Coronary artery (tissue), 2 donors: ENCODE measurements at regions not wholly inside any gene's neighbourhood (a gene's known extent, or its start where the extent isn't known, plus 50 kb on each side); places are given as distances from the start of the nearest gene placed in this dataset.

Experiments
- DNase-seq: peaks from one replicate; pipeline ENCODE4 v3.0.0-alpha.2; 2017; ENCODE audit warnings: low spot score
- H3K27ac ChIP-seq, 2 donors: fragments of 200-600 bp; sonication (generic); one replicate each; pipeline ENCODE4 v1.5.1; 2016 to 2019
- H3K4me3 ChIP-seq: fragments of 200-600 bp; sonication (generic); 2 replicates; pipeline ENCODE4 v1.5.1; 2016; ENCODE audit warnings: mild to moderate bottlenecking, moderate library complexity
- TF ChIP-seq, protein P1 (sequence below): fragments of 200-600 bp; sonication (generic); IDR thresholded peaks from one replicate; pipeline ENCODE4 v1.5.1; 2019; ENCODE audit warnings: antibody characterized with exemption

DNA sequence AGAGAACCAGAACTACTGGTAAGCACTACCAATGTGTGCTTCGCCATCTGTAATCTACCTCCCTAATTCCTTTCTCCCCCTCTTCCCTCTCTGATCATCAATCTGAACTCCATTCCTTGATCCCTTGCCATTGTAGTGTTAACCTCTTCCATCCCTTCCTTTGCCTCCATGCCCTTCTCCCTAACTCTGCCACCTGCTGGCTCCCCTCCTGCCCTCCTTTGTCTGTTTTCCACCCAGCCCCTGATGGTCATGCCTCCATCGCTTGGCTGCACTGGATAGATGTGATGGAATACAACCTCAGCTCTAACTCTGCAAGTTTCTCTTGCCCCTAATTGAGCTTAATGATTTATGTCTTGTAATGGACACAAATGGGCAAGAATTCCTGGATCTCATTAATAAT lies 108.2 kb upstream of the ASIC2 start:
- TF ChIP-seq, protein P1, sequence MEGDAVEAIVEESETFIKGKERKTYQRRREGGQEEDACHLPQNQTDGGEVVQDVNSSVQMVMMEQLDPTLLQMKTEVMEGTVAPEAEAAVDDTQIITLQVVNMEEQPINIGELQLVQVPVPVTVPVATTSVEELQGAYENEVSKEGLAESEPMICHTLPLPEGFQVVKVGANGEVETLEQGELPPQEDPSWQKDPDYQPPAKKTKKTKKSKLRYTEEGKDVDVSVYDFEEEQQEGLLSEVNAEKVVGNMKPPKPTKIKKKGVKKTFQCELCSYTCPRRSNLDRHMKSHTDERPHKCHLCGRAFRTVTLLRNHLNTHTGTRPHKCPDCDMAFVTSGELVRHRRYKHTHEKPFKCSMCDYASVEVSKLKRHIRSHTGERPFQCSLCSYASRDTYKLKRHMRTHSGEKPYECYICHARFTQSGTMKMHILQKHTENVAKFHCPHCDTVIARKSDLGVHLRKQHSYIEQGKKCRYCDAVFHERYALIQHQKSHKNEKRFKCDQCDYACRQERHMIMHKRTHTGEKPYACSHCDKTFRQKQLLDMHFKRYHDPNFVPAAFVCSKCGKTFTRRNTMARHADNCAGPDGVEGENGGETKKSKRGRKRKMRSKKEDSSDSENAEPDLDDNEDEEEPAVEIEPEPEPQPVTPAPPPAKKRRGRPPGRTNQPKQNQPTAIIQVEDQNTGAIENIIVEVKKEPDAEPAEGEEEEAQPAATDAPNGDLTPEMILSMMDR = no peak
- no peak for DNase-seq
- no peak overlapping the region for H3K4me3 ChIP-seq
- H3K27ac ChIP-seq = no peak overlapping the region

DNA sequence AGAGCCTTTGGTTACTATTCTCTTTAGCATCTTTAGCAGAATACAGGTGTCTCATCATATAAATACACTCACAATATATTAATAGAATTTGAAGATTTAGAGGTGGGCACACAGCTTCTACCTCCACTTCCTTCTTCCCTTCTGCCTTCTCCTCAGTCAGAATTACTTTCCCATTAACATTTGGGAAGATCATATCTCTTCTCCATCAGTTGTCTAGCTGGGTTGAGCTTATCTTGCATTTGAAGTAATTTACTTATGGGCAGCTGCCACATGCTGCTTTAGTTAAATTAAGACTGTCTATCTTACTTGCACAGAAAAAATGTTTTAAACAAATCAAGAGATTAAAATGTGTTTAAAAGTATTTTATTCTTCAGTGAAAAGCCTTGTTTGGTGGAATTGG lies 110.1 kb upstream of the ASIC2 start:
- no peak for DNase-seq
- TF ChIP-seq, protein P1 = no peak
- H3K4me3 ChIP-seq = no peak overlapping the region
- no peak overlapping the region for H3K27ac ChIP-seq

DNA sequence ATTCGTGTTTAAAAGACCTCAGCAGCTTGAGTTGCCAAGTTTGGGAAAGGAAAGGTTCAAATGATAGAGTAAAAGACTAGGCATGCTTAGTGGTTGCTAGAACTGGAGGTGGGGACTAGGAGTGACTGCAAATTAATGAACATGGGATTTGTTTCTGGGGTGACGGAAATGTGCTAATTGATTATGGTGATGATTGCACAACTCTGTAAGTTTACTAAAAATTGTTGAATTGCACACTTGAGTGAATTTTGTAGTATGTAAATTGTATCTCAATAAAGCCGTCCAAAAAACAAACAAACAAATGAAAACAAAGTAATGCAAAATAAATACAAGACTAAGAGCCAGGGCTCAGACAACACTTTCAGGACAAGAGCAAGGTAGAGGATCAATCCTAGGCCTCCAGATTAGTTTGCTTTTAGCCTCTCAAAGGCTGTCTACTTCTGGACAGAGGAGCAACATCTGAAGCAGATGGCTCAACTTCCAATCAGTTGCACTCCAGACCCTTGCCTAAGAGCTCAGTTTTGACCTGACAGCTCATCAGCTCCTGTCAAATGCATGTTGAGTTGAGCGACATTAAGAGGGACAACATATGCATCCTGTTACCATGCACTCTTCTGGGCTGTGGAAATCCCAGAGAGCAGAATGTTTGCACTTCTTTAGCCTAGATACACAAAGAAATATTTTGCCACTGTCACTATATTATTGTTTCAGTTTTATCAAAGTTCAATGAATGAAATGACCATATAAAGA lies 111.2 kb upstream of the ASIC2 start:
- no peak for DNase-seq
- H3K4me3 ChIP-seq = no peak overlapping the region
- no peak overlapping the region for H3K27ac ChIP-seq
- TF ChIP-seq, protein P1 = no peak

DNA sequence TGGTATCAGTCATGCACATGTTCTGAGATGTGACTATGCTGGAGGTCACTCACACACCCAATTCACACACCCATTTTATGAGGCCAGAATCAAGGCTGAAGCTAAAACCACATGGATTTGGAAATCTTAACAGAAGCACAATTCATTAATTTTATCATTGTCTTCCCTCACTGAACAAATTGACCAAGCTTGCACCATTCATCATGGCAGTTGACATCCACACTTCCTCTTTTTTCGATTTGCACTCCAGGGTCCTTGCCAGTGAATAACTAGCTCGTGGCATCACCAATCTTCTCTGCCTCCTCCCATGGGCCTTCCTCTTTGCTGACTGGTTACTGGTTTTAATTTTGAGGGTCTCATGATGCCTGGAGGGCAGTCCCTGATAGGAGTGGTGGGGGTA lies 123.0 kb upstream of the ASIC2 start:
- TF ChIP-seq, protein P1 = no peak
- Histone ChIP-seq H3K27ac (no peak overlapping the region), H3K4me3 (no peak overlapping the region)
- DNase-seq = no peak

DNA sequence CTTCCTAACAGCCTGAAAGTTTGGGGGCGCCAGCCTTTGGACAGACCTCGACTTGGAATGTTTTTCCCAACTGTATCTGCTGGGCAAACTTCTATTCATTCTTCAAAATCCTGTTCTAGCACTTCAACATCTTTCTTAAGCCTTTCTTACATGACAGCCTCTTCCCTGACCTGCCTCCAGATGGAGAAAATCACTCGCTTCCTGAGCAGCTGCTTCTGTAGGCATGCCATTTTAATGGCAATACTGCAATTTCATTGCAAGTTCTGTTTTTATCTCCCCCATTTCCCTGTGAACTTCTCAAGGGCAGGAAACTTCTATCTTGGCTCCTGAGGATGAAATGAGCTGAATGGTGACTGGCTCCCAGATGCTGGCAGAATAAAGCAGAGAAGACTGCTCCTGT lies 128.8 kb upstream of the ASIC2 start:
- no peak for DNase-seq

DNA sequence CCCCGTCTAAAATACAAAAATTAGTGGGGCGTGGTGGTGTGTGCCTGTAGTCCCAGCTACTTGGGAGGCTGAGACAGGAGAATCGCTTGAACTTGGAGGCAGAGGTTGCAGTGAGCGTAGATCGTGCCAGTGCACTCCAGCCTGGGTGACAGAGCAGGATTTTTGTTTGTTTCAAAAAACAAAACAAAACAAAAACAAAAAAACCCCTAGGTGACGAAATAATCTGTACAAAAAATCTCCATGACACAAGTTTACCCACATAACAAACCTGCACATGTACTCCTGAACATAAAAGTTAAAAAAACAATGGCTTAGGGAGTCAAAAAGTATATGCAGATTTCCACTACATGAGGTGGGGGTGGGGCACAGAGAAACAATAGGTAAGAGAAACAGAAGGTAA lies 140.5 kb upstream of the ASIC2 start:
- no peak for DNase-seq
- Histone ChIP-seq H3K4me3 (no peak overlapping the region), H3K27ac (no peak overlapping the region)
- TF ChIP-seq, protein P1 = no peak

More for the DNA sequence above, 128.8 kb upstream of the ASIC2 start:
- Histone ChIP-seq H3K4me3 (no peak overlapping the region), H3K27ac (no peak overlapping the region)
- TF ChIP-seq, protein P1 = no peak

DNA sequence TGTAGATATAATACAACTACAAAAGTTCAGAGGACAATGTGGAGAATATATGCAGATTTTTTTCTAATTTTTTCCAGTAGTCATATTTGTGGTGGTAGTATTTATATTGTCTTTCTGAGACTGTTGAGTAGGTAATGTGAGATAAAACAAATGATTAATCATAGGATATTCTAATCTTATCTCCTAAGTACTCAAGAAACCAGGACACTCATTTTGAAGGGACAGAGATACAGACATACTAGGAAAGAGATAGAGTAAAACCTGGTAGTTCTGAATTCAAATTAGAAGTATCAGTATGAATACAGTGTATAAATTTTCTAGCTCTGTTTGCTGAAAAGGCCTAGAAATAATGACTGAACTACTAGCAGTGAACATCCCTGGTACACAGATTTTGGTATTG lies 141.7 kb upstream of the ASIC2 start:
- no peak for DNase-seq
- no peak overlapping the region for H3K4me3 ChIP-seq
- TF ChIP-seq, protein P1 = no peak
- no peak overlapping the region for H3K27ac ChIP-seq
